SK-N-SH (cell line): ENCODE measurements at regions not wholly inside any gene's neighbourhood (a gene's known extent, or its start where the extent isn't known, plus 50 kb on each side); places are given as distances from the start of the nearest gene placed in this dataset.

ENCODE experiments used
- CTCF ChIA-PET: fragments of 300-600, 350-600 bp; formaldehyde crosslinking; extraction: SDS; loops from one replicate; lab custom pipeline; 2021; lab: Yijun Ruan, JAX
- POLR2A ChIA-PET: fragments of 350-600 bp; sonication (Branson Sonifier 250); formaldehyde crosslinking; extraction: SDS; loops from one replicate; lab custom pipeline; 2020; ENCODE audit warnings: antibody characterized with exemption, inconsistent platforms; lab: Yijun Ruan, JAX
- DNase-seq: peaks from one replicate; pipeline ENCODE4 v3.0.0; 2012
- H2AFZ ChIP-seq: fragments of 200-600 bp; sonication (generic); 2 replicates; pipeline ENCODE4 v1.8.1; 2016; ENCODE audit warnings: antibody characterized with exemption, mild to moderate bottlenecking, low read depth
- H3F3A ChIP-seq: fragments of 200-600 bp; sonication (generic); replicated peaks from 2 replicates; pipeline ENCODE3; 2016; ENCODE audit warnings: antibody characterized with exemption, mild to moderate bottlenecking; ENCODE audit not compliant: insufficient read depth
- H3K27ac ChIP-seq, 2 experiments: fragments of 200-500 bp in 1 of 2; fragments of 200-600 bp in 1 of 2; sonication (Bioruptor generic) in 1 of 2; sonication (generic), shearing (Covaris generic) in 1 of 2; 2 replicates each; pipeline versions ENCODE4 v1.5.1 to v1.6.1; 2014 to 2016; ENCODE audit warnings: low read depth in 2 of 2, inconsistent platforms in 1 of 2, low read length in 1 of 2, mild to moderate bottlenecking in 1 of 2, mixed read lengths in 1 of 2
- H3K27me3 ChIP-seq: fragments of 200-600 bp; sonication (generic), shearing (Covaris generic); 2 replicates; pipeline ENCODE4 v1.6.1; 2016; ENCODE audit warnings: mixed run types; ENCODE audit not compliant: insufficient read depth
- H3K36me3 ChIP-seq, 2 experiments: fragments of 200-500 bp in 1 of 2; fragments of 200-600 bp in 1 of 2; sonication (Bioruptor generic) in 1 of 2; sonication (generic) in 1 of 2; replicated peaks in 1 of 2; 2 replicates each; pipeline versions ENCODE3 to v1.5.1; 2014 to 2016; ENCODE audit warnings: low read length in 1 of 2, mild to moderate bottlenecking in 1 of 2; ENCODE audit not compliant: insufficient read depth in 2 of 2, control insufficient read depth in 1 of 2
- H3K4me1 ChIP-seq, 2 experiments: fragments of 200-500 bp in 1 of 2; fragments of 200-600 bp in 1 of 2; sonication (Bioruptor generic) in 1 of 2; sonication (generic), shearing (Covaris generic) in 1 of 2; 2 replicates each; pipeline versions ENCODE4 v1.5.1 to v1.6.1; 2014 to 2016; ENCODE audit warnings: low read depth in 1 of 2, low read length in 1 of 2, mixed run types in 1 of 2; ENCODE audit not compliant: insufficient read depth in 2 of 2, control insufficient read depth in 1 of 2
- H3K4me2 ChIP-seq: fragments of 200-600 bp; sonication (generic), shearing (Covaris generic); 2 replicates; pipeline ENCODE4 v1.6.1; 2017; ENCODE audit warnings: mixed run types
- H3K4me3 ChIP-seq, 2 experiments: fragments of 200-500 bp in 1 of 2; fragments of 200-600 bp in 1 of 2; sonication (Bioruptor generic) in 1 of 2; sonication (generic), shearing (Covaris generic) in 1 of 2; 2 replicates each; pipeline versions ENCODE4 v1.5.1 to v1.8.1; 2014 to 2016; ENCODE audit warnings: low read depth in 2 of 2, inconsistent platforms in 1 of 2, low read length in 1 of 2, mild to moderate bottlenecking in 1 of 2, mixed read lengths in 1 of 2, moderate library complexity in 1 of 2
- H3K79me2 ChIP-seq: fragments of 200-600 bp; sonication (generic); 2 replicates; pipeline ENCODE4 v1.8.1; 2017; ENCODE audit warnings: mild to moderate bottlenecking; ENCODE audit not compliant: insufficient read depth
- H3K9ac ChIP-seq: fragments of 200-600 bp; sonication (generic); 2 replicates; pipeline ENCODE4 v1.6.1; 2017; ENCODE audit warnings: mixed run types
- H3K9me2 ChIP-seq: fragments of 200-600 bp; sonication (generic); 2 replicates; pipeline ENCODE4 v1.6.1; 2017; ENCODE audit warnings: mixed run types
- H3K9me3 ChIP-seq: fragments of 200-600 bp; sonication (generic); 2 replicates; pipeline ENCODE4 v1.6.1; 2017; ENCODE audit warnings: mixed run types, mild to moderate bottlenecking, moderate library complexity
- H4K20me1 ChIP-seq: fragments of 200-600 bp; sonication (generic); 2 replicates; pipeline ENCODE4 v1.6.1; 2017; ENCODE audit warnings: mild to moderate bottlenecking, mixed run types; ENCODE audit not compliant: insufficient read depth
- CHD2 ChIP-seq: fragments of 150-350 bp; IDR thresholded peaks from 2 replicates; pipeline ENCODE4 v1.6.1; 2018; ENCODE audit warnings: low read length; ENCODE audit not compliant: partially characterized antibody
- CTCF ChIP-seq: fragments of 200-600 bp; sonication (generic); IDR thresholded peaks from 2 replicates; pipeline ENCODE4 v1.6.1; 2017; ENCODE audit warnings: antibody characterized with exemption, mild to moderate bottlenecking, moderate library complexity
- ELF1 ChIP-seq: IDR thresholded peaks from 2 replicates; pipeline ENCODE4 v1.4.0; 2012
- EZH2phosphoT487 ChIP-seq: fragments of 200-600 bp; sonication (generic); IDR thresholded peaks from 2 replicates; pipeline ENCODE4 v1.6.1; 2017; ENCODE audit warnings: low read depth, mixed run types, mild to moderate bottlenecking, antibody characterized with exemption, moderate library complexity, borderline replicate concordance
- FOSL2 ChIP-seq: IDR thresholded peaks from 2 replicates; pipeline ENCODE4 v1.4.0; 2012; ENCODE audit warnings: low read depth, mild to moderate bottlenecking, moderate library complexity, borderline replicate concordance
- FOXJ3 ChIP-seq: sonication (generic); formaldehyde crosslinking; IDR thresholded peaks from 2 replicates; pipeline ENCODE4 v1.5.1; 2020; ENCODE audit warnings: mild to moderate bottlenecking, missing genetic modification reagents
- FOXM1 ChIP-seq: IDR thresholded peaks from 2 replicates; pipeline ENCODE4 v1.4.0; 2012; ENCODE audit warnings: low read depth, mild to moderate bottlenecking
- GABPA ChIP-seq: IDR thresholded peaks from 2 replicates; pipeline ENCODE4 v1.4.0; 2012; ENCODE audit warnings: low read depth, mild to moderate bottlenecking
- GATA2 ChIP-seq: sonication (generic); formaldehyde crosslinking; IDR thresholded peaks from 2 replicates; pipeline ENCODE4 v1.5.0; 2020; ENCODE audit warnings: mild to moderate bottlenecking, missing genetic modification reagents
- JUND ChIP-seq: IDR thresholded peaks from 2 replicates; pipeline ENCODE4 v1.4.0; 2012
- MAX ChIP-seq: IDR thresholded peaks from 2 replicates; pipeline ENCODE4 v1.4.0; 2012; ENCODE audit warnings: low read depth
- NFIC ChIP-seq: IDR thresholded peaks from 2 replicates; pipeline ENCODE4 v1.4.0; 2012; ENCODE audit warnings: borderline replicate concordance
- POLR2AphosphoS5 ChIP-seq: IDR thresholded peaks from 2 replicates; pipeline ENCODE4 v1.6.1; 2012; ENCODE audit warnings: low read depth, low read length
- REST ChIP-seq: IDR thresholded peaks from 2 replicates; pipeline ENCODE4 v1.6.1; 2012; ENCODE audit warnings: mild to moderate bottlenecking, low read depth, low read length, moderate library complexity
- RFX5 ChIP-seq: IDR thresholded peaks from 2 replicates; pipeline ENCODE4 v1.6.1; 2012; ENCODE audit warnings: mild to moderate bottlenecking, improper control_type of control experiment, low read length
- RXRA ChIP-seq: IDR thresholded peaks from 2 replicates; pipeline ENCODE4 v1.4.0; 2012; ENCODE audit warnings: low read depth, mild to moderate bottlenecking, borderline replicate concordance
- SMC3 ChIP-seq: IDR thresholded peaks from 2 replicates; pipeline ENCODE4 v1.6.1; 2012; ENCODE audit warnings: low read depth, low read length, improper control_type of control experiment
- USF1 ChIP-seq: IDR thresholded peaks from 2 replicates; pipeline ENCODE4 v1.4.0; 2012; ENCODE audit warnings: low read depth, borderline replicate concordance
- ZBTB33 ChIP-seq: IDR thresholded peaks from 2 replicates; pipeline ENCODE4 v1.4.0; 2012; ENCODE audit warnings: low read depth, borderline replicate concordance
- WGBS: methylation state at CpG from one replicate; pipeline ENCODE4 v1.1.6; 2017; ENCODE audit warnings: low lambda C conversion rate; 5-methylcytosine and 5-hydroxymethylcytosine counted together

GRCh38 chr3:124576565-124577493 is 153.4 kb upstream of the UMPS start:
- Histone ChIP-seq H3K4me1 (0 out of 4 replicates have a peak, but pooled peaks cover 0 to 4% of the 10 kb centered on the region in 2 experiments), H3K27me3 (no peaks in the 10 kb centered on the region), H4K20me1 (no peaks in the 10 kb centered on the region), H3K9me2 (no peaks in the 10 kb centered on the region), H3K9me3 (no peaks in the 10 kb centered on the region), H3F3A (no peaks in the 10 kb centered on the region), H3K79me2 (no peaks in the 10 kb centered on the region), H3K4me2 (no peak overlapping the region), H3K4me3 (no peak overlapping the region), H2AFZ (no peak overlapping the region), H3K27ac (no peak overlapping the region), H3K36me3 (no peaks in the 10 kb centered on the region), H3K9ac (no peak overlapping the region)
- 79% methylated on average over 5 of the region's 5 CpGs for WGBS
- TF ChIP-seq EZH2phosphoT487 (no peak), CTCF (no peak), SMC3 (no peak), GATA2 (CRISPR knock-in tag) (no peak), GABPA (no peak), RFX5 (no peak), FOXM1 (no peak), ELF1 (no peak), REST (no peak), CHD2 (no peak), POLR2AphosphoS5 (no peak), JUND (no peak), RXRA (no peak), USF1 (no peak), FOSL2 (no peak), FOXJ3 (no peak), NFIC (no peak), MAX (no peak), ZBTB33 (no peak)
- CTCF ChIA-PET, result interaction anchor here (0.8 to 8.5 kb wide), 4 partner anchors 15 to 325 kb away, joined by 4 to 85 read pairs (median 6); no protein-coding TSS in a partner anchor
- POLR2A ChIA-PET, result no interaction called here
- DNase-seq, result no peak
